A549 (cell line): ENCODE measurements at regions not wholly inside any gene's neighbourhood (a gene's known extent, or its start where the extent isn't known, plus 50 kb on each side); places are given as distances from the start of the nearest gene placed in this dataset.

Experiments
- ELK1 ChIP-seq: fragments of 150-350 bp; IDR thresholded peaks from 2 replicates; pipeline ENCODE4 v1.6.1; 2014; ENCODE audit warnings: low read depth, mild to moderate bottlenecking, low read length
- POLR2A ChIP-seq: IDR thresholded peaks from 2 replicates; pipeline ENCODE4 v1.6.1; 2012; ENCODE audit warnings: mild to moderate bottlenecking, low read length
- RAD21 ChIP-seq, 2 experiments: fragments of >200 bp in 1 of 2; sonication (Bioruptor Twin) in 1 of 2; formaldehyde crosslinking in 1 of 2; IDR thresholded peaks in 1 of 2; conservative IDR thresholded peaks in 1 of 2; 2 replicates in 1 of 2; 3 replicates in 1 of 2; pipeline ENCODE4 v1.6.1; 2012 to 2018; ENCODE audit warnings: inconsistent platforms in 1 of 2

GRCh38 chr12:116381240-116381743 is 103.8 kb upstream of the MED13L start:
- TF ChIP-seq ELK1 (no peak), POLR2A (0 out of 2 replicates have a peak, but pooled peaks have one; percentile 14), RAD21 (conservative IDR thresholded peaks at IDR 0.05 in 1 of 2, IDR thresholded peaks at IDR 0.05 in 1 of 2) (no peak)
